ENCODE measurements at regions not wholly inside any gene's neighbourhood (a gene's known extent, or its start where the extent isn't known, plus 50 kb on each side); places are given as distances from the start of the nearest gene placed in this dataset.

- TF ChIP-seq KDM5A (IDR thresholded peaks at IDR 0.05) (no peak), FOXS1 (CRISPR knock-in tag; IDR thresholded peaks at IDR 0.05) (no peak), ZC3H11A (IDR thresholded peaks at IDR 0.05) (no peak), NPAS2 (CRISPR knock-in tag; IDR thresholded peaks at IDR 0.05; ENCODE audit: borderline replicate concordance) (no peak), PBX3 (IDR thresholded peaks at IDR 0.05) (no peak)
- TF ChIP-seq, protein P1, sequence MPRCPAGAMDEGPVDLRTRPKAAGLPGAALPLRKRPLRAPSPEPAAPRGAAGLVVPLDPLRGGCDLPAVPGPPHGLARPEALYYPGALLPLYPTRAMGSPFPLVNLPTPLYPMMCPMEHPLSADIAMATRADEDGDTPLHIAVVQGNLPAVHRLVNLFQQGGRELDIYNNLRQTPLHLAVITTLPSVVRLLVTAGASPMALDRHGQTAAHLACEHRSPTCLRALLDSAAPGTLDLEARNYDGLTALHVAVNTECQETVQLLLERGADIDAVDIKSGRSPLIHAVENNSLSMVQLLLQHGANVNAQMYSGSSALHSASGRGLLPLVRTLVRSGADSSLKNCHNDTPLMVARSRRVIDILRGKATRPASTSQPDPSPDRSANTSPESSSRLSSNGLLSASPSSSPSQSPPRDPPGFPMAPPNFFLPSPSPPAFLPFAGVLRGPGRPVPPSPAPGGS (IDR thresholded peaks at IDR 0.05), result no peak
Observed at GRCh38 chr9:127558581-127559246, 53.4 kb upstream of the STXBP1 start (continued).

GRCh38 chr9:127559247-127559680 lies 52.8 kb upstream of the STXBP1 start:
- peak overlapping the region; percentile 92 to 93; a peak in 5 of 6 replicates for H3K27ac ChIP-seq
- H3K4me2 ChIP-seq, result peak overlapping the region; percentile 69
- CTCF ChIA-PET, result interaction anchor here (1.0 to 6.3 kb wide), 12 partner anchors 9 to 362 kb away, joined by 3 to 68 read pairs (median 6); partner anchors contain the start of gene TOR2A
- H3K9me3 ChIP-seq, result no peaks in the 10 kb centered on the region
- POLR2A ChIA-PET, result interaction anchor here (1.0 to 1.2 kb wide), 2 partner anchors 14 to 20 kb away, joined by 3 read pairs; no protein-coding TSS in a partner anchor
- peaks cover 97% of the 10 kb centered on the region for H3K4me1 ChIP-seq
- WGBS (ENCODE audit: missing lambda C conversion rate), result 75% methylated on average over 5 of the region's 5 CpGs
- no peak for TF ChIP-seq MAX (IDR thresholded peaks at IDR 0.05)
- TF ChIP-seq PHF8 (IDR thresholded peaks at IDR 0.05; ENCODE audit: borderline replicate concordance, low read depth), result no peak
- TF ChIP-seq, protein P1 (IDR thresholded peaks at IDR 0.05), result no peak
- no peak for TF ChIP-seq CBX8 (IDR thresholded peaks at IDR 0.05)
- TF ChIP-seq PBX3 (IDR thresholded peaks at IDR 0.05), result no peak
- no peak for TF ChIP-seq KDM1A (IDR thresholded peaks at IDR 0.05; ENCODE audit: low read depth)
- no peak for TF ChIP-seq ZC3H11A (IDR thresholded peaks at IDR 0.05)
- no peak for TF ChIP-seq EHF (CRISPR knock-in tag; IDR thresholded peaks at IDR 0.05)
- TF ChIP-seq CEBPB (IDR thresholded peaks at IDR 0.05), result no peak
- no peak for TF ChIP-seq CBX2 (IDR thresholded peaks at IDR 0.05; ENCODE audit: borderline replicate concordance, low read depth)
- no peak for TF ChIP-seq MYC (IDR thresholded peaks at IDR 0.05; ENCODE audit: borderline replicate concordance, low read length)
- TF ChIP-seq, protein P2, sequence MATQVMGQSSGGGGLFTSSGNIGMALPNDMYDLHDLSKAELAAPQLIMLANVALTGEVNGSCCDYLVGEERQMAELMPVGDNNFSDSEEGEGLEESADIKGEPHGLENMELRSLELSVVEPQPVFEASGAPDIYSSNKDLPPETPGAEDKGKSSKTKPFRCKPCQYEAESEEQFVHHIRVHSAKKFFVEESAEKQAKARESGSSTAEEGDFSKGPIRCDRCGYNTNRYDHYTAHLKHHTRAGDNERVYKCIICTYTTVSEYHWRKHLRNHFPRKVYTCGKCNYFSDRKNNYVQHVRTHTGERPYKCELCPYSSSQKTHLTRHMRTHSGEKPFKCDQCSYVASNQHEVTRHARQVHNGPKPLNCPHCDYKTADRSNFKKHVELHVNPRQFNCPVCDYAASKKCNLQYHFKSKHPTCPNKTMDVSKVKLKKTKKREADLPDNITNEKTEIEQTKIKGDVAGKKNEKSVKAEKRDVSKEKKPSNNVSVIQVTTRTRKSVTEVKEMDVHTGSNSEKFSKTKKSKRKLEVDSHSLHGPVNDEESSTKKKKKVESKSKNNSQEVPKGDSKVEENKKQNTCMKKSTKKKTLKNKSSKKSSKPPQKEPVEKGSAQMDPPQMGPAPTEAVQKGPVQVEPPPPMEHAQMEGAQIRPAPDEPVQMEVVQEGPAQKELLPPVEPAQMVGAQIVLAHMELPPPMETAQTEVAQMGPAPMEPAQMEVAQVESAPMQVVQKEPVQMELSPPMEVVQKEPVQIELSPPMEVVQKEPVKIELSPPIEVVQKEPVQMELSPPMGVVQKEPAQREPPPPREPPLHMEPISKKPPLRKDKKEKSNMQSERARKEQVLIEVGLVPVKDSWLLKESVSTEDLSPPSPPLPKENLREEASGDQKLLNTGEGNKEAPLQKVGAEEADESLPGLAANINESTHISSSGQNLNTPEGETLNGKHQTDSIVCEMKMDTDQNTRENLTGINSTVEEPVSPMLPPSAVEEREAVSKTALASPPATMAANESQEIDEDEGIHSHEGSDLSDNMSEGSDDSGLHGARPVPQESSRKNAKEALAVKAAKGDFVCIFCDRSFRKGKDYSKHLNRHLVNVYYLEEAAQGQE (IDR thresholded peaks at IDR 0.05), result no peak
- TF ChIP-seq TP53 (CRISPR knock-in tag; IDR thresholded peaks at IDR 0.05), result no peak
- TF ChIP-seq MAFK (IDR thresholded peaks at IDR 0.05; ENCODE audit: partially characterized antibody), result no peak
- TF ChIP-seq CHD2 (IDR thresholded peaks at IDR 0.05; ENCODE audit: low read length, partially characterized antibody), result no peak
- no peak for TF ChIP-seq MAZ (IDR thresholded peaks at IDR 0.05; ENCODE audit: borderline replicate concordance, low read depth, low read length)
- TF ChIP-seq GATA3 (IDR thresholded peaks at IDR 0.05; ENCODE audit: borderline replicate concordance), result no peak
- no peak overlapping the region for H3K4me3 ChIP-seq
- DNase-seq (ENCODE audit: low read depth in 1 of 2, low spot score in 1 of 2) (no peak), ATAC-seq (no peak), FAIRE-seq (no peak)

Measured in A549 (cell line).